Cardiac muscle cell (in vitro differentiated cells and primary cell): ENCODE measurements at regions not wholly inside any gene's neighbourhood (a gene's known extent, or its start where the extent isn't known, plus 50 kb on each side); places are given as distances from the start of the nearest gene placed in this dataset.
"Not testable (repeated sequence)": the region's sequence is repeated elsewhere in the genome, so short reads cannot be mapped to it uniquely, and the experiment has no call there.

ENCODE experiments used
- DNase-seq, 2 donors: peaks; one replicate each; pipeline versions ENCODE4 v3.0.0 to v3.0.0-alpha.2; 2010 to 2017; ENCODE audit warnings: low read depth in 1 of 2, low spot score in 1 of 2
- H3K27ac ChIP-seq: fragments of 200-600 bp; sonication (generic); 2 replicates; pipeline ENCODE4 v1.5.1; 2016
- H3K27me3 ChIP-seq: fragments of 200-600 bp; sonication (generic); 2 replicates; pipeline ENCODE4 v1.6.0; 2016; ENCODE audit warnings: control low read depth
- H3K36me3 ChIP-seq: fragments of 200-600 bp; sonication (generic); 2 replicates; pipeline ENCODE4 v1.5.1; 2016; ENCODE audit warnings: control low read depth
- H3K4me1 ChIP-seq: fragments of 200-600 bp; sonication (generic); 2 replicates; pipeline ENCODE4 v1.8.1; 2017; ENCODE audit warnings: low read depth, mild to moderate bottlenecking, mixed run types
- H3K4me3 ChIP-seq: fragments of 200-600 bp; sonication (generic); 2 replicates; pipeline ENCODE4 v1.5.1; 2016; ENCODE audit warnings: mild to moderate bottlenecking
- H3K9me3 ChIP-seq: fragments of 200-600 bp; sonication (generic); 2 replicates; pipeline ENCODE4 v1.5.1; 2017; ENCODE audit warnings: low read depth, mild to moderate bottlenecking, control low read depth
- TF ChIP-seq, protein P1 (sequence below): IDR thresholded peaks from 2 replicates; pipeline ENCODE4 v1.5.1; 2012; ENCODE audit warnings: low read depth, mild to moderate bottlenecking, low read length

GRCh38 chr6:98384334-98384733 lies 450.0 kb upstream of the POU3F2 start:
- Histone ChIP-seq H3K4me3 (no peak overlapping the region), H3K9me3 (no peaks in the 10 kb centered on the region), H3K36me3 (no peaks in the 10 kb centered on the region), H3K27me3 (no peaks in the 10 kb centered on the region), H3K4me1 (no peaks in the 10 kb centered on the region), H3K27ac (no peak overlapping the region)
- TF ChIP-seq, protein P1, sequence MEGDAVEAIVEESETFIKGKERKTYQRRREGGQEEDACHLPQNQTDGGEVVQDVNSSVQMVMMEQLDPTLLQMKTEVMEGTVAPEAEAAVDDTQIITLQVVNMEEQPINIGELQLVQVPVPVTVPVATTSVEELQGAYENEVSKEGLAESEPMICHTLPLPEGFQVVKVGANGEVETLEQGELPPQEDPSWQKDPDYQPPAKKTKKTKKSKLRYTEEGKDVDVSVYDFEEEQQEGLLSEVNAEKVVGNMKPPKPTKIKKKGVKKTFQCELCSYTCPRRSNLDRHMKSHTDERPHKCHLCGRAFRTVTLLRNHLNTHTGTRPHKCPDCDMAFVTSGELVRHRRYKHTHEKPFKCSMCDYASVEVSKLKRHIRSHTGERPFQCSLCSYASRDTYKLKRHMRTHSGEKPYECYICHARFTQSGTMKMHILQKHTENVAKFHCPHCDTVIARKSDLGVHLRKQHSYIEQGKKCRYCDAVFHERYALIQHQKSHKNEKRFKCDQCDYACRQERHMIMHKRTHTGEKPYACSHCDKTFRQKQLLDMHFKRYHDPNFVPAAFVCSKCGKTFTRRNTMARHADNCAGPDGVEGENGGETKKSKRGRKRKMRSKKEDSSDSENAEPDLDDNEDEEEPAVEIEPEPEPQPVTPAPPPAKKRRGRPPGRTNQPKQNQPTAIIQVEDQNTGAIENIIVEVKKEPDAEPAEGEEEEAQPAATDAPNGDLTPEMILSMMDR: no peak
- no peak for DNase-seq

DNA sequence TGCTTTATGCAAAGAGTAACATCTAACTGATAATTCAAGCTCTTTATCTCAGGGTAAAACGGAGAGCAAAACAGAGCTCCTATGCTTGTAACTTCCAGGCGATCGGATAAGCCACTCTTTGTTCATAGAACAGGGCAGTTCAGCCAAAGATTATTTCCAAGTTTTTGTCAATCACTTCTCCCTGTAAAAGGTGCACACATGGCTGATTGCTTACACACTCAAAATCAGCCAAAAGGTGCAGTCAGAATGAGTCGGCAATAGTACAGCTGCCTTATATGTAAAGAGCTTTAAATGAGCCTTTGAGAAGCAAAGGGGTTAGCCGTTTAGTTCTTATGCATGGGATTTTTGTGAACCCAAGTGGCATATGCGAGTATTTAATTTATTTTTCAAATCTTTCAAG lies 449.6 kb upstream of the POU3F2 start:
- TF ChIP-seq, protein P1: no peak
- H3K9me3 ChIP-seq: no peaks in the 10 kb centered on the region
- H3K36me3 ChIP-seq: no peaks in the 10 kb centered on the region
- H3K27me3 ChIP-seq: no peaks in the 10 kb centered on the region
- no peak overlapping the region for H3K4me3 ChIP-seq
- H3K4me1 ChIP-seq: no peaks in the 10 kb centered on the region
- H3K27ac ChIP-seq: no peak overlapping the region
- no peak for DNase-seq

DNA sequence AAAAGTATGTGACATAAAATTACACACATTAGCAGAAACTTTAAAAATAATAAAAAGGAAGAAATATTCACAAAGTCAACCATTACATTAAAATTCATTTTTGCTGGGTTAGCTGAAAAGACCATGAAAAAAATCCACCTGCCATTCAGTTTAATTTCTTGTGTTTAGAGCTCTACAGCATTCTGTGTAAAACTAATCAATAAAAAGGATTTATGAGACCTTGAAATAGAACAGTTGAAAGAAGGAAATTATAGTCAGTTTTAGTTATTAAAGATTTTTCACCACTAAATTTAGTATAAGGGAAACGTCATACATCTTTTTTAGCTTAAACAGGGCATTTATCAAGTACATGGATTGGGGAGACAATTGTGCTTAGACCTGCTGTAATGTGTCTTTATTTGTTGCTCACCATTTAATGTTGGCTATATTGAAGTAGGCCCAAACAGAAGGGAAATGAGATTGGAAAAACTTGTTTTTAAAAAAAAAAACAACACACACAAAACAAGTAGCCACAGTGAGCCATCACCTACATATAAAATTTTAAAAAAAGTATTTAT lies 438.7 kb upstream of the POU3F2 start:
- DNase-seq: no peak
- no peaks in the 10 kb centered on the region for H3K9me3 ChIP-seq

DNA sequence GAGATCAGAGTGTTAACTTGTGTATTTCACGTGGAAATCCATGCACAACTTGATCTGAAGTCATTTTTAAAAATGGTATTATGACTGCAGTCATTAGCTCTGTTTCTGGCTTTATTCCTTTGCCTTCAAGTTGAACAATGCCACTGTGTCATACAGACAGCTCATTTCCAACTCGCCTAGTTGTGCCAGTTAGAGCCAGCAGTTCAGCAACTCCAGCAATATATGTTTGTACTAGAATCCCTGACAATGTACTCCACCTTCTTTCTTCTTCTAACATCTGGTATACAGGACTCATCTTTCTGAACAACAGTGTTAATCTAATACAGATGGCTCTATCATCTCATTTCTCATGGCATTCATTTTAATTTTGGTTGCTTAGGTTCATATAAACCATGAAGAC lies 418.3 kb upstream of the POU3F2 start:
- H3K27me3 ChIP-seq: no peaks in the 10 kb centered on the region
- H3K9me3 ChIP-seq: no peaks in the 10 kb centered on the region
- no peak for DNase-seq
- no peak overlapping the region for H3K27ac ChIP-seq
- H3K4me1 ChIP-seq: no peaks in the 10 kb centered on the region
- H3K36me3 ChIP-seq: no peaks in the 10 kb centered on the region
- TF ChIP-seq, protein P1: no peak
- H3K4me3 ChIP-seq: no peak overlapping the region

More for the DNA sequence above, 438.7 kb upstream of the POU3F2 start:
- no peaks in the 10 kb centered on the region for H3K4me1 ChIP-seq
- no peak overlapping the region for H3K4me3 ChIP-seq
- TF ChIP-seq, protein P1: no peak
- no peaks in the 10 kb centered on the region for H3K36me3 ChIP-seq
- H3K27me3 ChIP-seq: no peaks in the 10 kb centered on the region
- H3K27ac ChIP-seq: no peak overlapping the region

GRCh38 chr6:98416497-98417158 lies 417.7 kb upstream of the POU3F2 start:
- not testable (repeated sequence) for H3K36me3 ChIP-seq, DNase-seq, H3K4me3 ChIP-seq

GRCh38 chr6:98433325-98434056 lies 400.9 kb upstream of the POU3F2 start:
- Histone ChIP-seq H3K4me3 (no peak overlapping the region), H3K36me3 (no peaks in the 10 kb centered on the region), H3K27ac (no peak overlapping the region), H3K27me3 (no peaks in the 10 kb centered on the region), H3K4me1 (no peaks in the 10 kb centered on the region), H3K9me3 (no peaks in the 10 kb centered on the region)
- DNase-seq: no peak
- TF ChIP-seq, protein P1: no peak

More at GRCh38 chr6:98416497-98417158, 417.7 kb upstream of the POU3F2 start:
- H3K27ac ChIP-seq, H3K4me1 ChIP-seq, H3K9me3 ChIP-seq, H3K27me3 ChIP-seq: not testable (repeated sequence)
